Gastrocnemius medialis (tissue), 4 donors: ENCODE measurements at regions not wholly inside any gene's neighbourhood (a gene's known extent, or its start where the extent isn't known, plus 50 kb on each side); places are given as distances from the start of the nearest gene placed in this dataset.

Experiments used
- POLR2A ChIP-seq, 2 donors: fragments of 450-650 bp; IDR thresholded peaks; one replicate each; pipeline ENCODE4 v1.6.1; 2017; ENCODE audit warnings: antibody characterized with exemption in 2 of 2, mild to moderate bottlenecking in 2 of 2, moderate library complexity in 2 of 2
- TF ChIP-seq, protein P1 (sequence below), 5 experiments: fragments of 450-650 bp in 3 of 5; fragments of 200-600 bp in 2 of 5; sonication (generic) in 2 of 5; IDR thresholded peaks in 4 of 5; conservative IDR thresholded peaks in 1 of 5; 1 replicate in 4 of 5; 2 replicates in 1 of 5; pipeline ENCODE4 v1.5.1; 2016 to 2019; ENCODE audit warnings: antibody characterized with exemption in 5 of 5, mild to moderate bottlenecking in 3 of 5, moderate library complexity in 3 of 5

DNA sequence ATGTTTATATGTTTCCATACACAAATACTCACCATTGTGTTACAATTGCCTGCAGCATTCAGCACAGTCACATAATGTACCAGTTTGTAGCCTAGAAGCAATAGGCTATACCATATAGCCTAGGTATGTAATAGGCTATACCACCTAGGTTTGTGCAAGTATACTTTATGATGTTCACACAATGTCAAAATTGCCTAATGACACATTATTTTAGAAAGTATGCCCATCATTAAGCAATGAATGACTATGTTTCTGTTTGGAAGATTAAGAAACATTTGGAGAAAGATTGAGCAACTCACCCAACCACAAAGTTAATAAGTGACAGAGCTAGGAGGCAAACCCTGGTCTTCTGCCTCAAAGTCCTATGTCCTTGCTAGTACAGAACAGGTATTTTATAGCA is 96.8 kb upstream of the GRIA3 start:
- TF ChIP-seq, protein P1, sequence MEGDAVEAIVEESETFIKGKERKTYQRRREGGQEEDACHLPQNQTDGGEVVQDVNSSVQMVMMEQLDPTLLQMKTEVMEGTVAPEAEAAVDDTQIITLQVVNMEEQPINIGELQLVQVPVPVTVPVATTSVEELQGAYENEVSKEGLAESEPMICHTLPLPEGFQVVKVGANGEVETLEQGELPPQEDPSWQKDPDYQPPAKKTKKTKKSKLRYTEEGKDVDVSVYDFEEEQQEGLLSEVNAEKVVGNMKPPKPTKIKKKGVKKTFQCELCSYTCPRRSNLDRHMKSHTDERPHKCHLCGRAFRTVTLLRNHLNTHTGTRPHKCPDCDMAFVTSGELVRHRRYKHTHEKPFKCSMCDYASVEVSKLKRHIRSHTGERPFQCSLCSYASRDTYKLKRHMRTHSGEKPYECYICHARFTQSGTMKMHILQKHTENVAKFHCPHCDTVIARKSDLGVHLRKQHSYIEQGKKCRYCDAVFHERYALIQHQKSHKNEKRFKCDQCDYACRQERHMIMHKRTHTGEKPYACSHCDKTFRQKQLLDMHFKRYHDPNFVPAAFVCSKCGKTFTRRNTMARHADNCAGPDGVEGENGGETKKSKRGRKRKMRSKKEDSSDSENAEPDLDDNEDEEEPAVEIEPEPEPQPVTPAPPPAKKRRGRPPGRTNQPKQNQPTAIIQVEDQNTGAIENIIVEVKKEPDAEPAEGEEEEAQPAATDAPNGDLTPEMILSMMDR (IDR thresholded peaks at IDR 0.05 in 4 of 5, conservative IDR thresholded peaks at IDR 0.05 in 1 of 5), result no peak
- TF ChIP-seq POLR2A (IDR thresholded peaks at IDR 0.05), result no peak
